ENCODE measurements at regions not wholly inside any gene's neighbourhood (a gene's known extent, or its start where the extent isn't known, plus 50 kb on each side); places are given as distances from the start of the nearest gene placed in this dataset.

GRCh38 chr5:74432216-74432615 is 208.3 kb downstream of the ENC1 start:
- Histone ChIP-seq H3K27me3 (ENCODE audit: insufficient read depth) (no peaks in the 10 kb centered on the region), H3K9me2 (ENCODE audit: insufficient read depth) (no peaks in the 10 kb centered on the region), H3F3A (replicated peaks; ENCODE audit: low read depth) (no peaks in the 10 kb centered on the region), H2AFZ (no peak overlapping the region), H3K4me3 (no peak overlapping the region), H3K79me2 (replicated peaks; ENCODE audit: insufficient read depth) (no peaks in the 10 kb centered on the region), H3K4me2 (no peak overlapping the region), H3K4me1 (ENCODE audit: insufficient read depth) (peaks cover 25% of the 10 kb centered on the region), H4K20me1 (replicated peaks; ENCODE audit: insufficient read depth) (no peaks in the 10 kb centered on the region), H3K27ac (ENCODE audit: low read depth) (no peak overlapping the region), H3K36me3 (ENCODE audit: insufficient read depth) (no peaks in the 10 kb centered on the region)
- Mint-ChIP-seq H3K9me3 (peaks cover 31% of the 10 kb centered on the region), H3K27ac (no peak overlapping the region), H3K4me1 (peaks cover 23% of the 10 kb centered on the region), H3K4me3 (no peak overlapping the region), H3K36me3 (ENCODE audit: low read depth) (peaks cover 22% of the 10 kb centered on the region), H3K27me3 (ENCODE audit: insufficient read depth, low read depth, poor library complexity) (peaks cover 2% of the 10 kb centered on the region)
- DNase-seq (ENCODE audit: low spot score) (no peak), ATAC-seq (no peak)
- TF ChIP-seq, protein P1, sequence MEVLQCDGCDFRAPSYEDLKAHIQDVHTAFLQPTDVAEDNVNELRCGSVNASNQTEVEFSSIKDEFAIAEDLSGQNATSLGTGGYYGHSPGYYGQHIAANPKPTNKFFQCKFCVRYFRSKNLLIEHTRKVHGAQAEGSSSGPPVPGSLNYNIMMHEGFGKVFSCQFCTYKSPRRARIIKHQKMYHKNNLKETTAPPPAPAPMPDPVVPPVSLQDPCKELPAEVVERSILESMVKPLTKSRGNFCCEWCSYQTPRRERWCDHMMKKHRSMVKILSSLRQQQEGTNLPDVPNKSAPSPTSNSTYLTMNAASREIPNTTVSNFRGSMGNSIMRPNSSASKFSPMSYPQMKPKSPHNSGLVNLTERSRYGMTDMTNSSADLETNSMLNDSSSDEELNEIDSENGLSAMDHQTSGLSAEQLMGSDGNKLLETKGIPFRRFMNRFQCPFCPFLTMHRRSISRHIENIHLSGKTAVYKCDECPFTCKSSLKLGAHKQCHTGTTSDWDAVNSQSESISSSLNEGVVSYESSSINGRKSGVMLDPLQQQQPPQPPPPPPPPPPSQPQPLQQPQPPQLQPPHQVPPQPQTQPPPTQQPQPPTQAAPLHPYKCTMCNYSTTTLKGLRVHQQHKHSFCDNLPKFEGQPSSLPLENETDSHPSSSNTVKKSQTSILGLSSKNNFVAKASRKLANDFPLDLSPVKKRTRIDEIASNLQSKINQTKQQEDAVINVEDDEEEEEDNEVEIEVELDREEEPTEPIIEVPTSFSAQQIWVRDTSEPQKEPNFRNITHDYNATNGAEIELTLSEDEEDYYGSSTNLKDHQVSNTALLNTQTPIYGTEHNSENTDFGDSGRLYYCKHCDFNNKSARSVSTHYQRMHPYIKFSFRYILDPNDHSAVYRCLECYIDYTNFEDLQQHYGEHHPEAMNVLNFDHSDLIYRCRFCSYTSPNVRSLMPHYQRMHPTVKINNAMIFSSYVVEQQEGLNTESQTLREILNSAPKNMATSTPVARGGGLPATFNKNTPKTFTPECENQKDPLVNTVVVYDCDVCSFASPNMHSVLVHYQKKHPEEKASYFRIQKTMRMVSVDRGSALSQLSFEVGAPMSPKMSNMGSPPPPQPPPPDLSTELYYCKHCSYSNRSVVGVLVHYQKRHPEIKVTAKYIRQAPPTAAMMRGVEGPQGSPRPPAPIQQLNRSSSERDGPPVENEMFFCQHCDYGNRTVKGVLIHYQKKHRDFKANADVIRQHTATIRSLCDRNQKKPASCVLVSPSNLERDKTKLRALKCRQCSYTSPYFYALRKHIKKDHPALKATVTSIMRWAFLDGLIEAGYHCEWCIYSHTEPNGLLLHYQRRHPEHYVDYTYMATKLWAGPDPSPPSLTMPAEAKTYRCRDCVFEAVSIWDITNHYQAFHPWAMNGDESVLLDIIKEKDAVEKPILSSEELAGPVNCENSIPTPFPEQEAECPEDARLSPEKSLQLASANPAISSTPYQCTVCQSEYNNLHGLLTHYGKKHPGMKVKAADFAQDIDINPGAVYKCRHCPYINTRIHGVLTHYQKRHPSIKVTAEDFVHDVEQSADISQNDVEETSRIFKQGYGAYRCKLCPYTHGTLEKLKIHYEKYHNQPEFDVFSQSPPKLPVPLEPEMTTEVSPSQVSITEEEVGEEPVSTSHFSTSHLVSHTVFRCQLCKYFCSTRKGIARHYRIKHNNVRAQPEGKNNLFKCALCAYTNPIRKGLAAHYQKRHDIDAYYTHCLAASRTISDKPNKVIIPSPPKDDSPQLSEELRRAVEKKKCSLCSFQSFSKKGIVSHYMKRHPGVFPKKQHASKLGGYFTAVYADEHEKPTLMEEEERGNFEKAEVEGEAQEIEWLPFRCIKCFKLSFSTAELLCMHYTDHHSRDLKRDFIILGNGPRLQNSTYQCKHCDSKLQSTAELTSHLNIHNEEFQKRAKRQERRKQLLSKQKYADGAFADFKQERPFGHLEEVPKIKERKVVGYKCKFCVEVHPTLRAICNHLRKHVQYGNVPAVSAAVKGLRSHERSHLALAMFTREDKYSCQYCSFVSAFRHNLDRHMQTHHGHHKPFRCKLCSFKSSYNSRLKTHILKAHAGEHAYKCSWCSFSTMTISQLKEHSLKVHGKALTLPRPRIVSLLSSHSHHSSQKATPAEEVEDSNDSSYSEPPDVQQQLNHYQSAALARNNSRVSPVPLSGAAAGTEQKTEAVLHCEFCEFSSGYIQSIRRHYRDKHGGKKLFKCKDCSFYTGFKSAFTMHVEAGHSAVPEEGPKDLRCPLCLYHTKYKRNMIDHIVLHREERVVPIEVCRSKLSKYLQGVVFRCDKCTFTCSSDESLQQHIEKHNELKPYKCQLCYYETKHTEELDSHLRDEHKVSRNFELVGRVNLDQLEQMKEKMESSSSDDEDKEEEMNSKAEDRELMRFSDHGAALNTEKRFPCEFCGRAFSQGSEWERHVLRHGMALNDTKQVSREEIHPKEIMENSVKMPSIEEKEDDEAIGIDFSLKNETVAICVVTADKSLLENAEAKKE (CRISPR knock-in tag; IDR thresholded peaks at IDR 0.05): no peak
- TF ChIP-seq ZNF114 (CRISPR knock-in tag; IDR thresholded peaks at IDR 0.05): no peak
- TF ChIP-seq ETS1 (IDR thresholded peaks at IDR 0.05): no peak
- TF ChIP-seq CTCF (conservative IDR thresholded peaks at IDR 0.05; ENCODE audit: low read depth in 2 of 2): no peak
- no peak for TF ChIP-seq EZH2phosphoT487 (IDR thresholded peaks at IDR 0.05; ENCODE audit: unreplicated experiment)
- TF ChIP-seq NANOG (IDR thresholded peaks at IDR 0.05; ENCODE audit: borderline replicate concordance): no peak
- no peak for TF ChIP-seq STAT1 (IDR thresholded peaks at IDR 0.05; ENCODE audit: unreplicated experiment)
- no peak for TF ChIP-seq REST (IDR thresholded peaks at IDR 0.05; ENCODE audit: unreplicated experiment)
- TF ChIP-seq EZH2 (IDR thresholded peaks at IDR 0.05; ENCODE audit: low read depth, unreplicated experiment): no peak
- TF ChIP-seq POLR2AphosphoS5 (IDR thresholded peaks at IDR 0.05; ENCODE audit: low read depth): no peak

All from GM23338 (cell line).